ENCODE measurements at regions not wholly inside any gene's neighbourhood (a gene's known extent, or its start where the extent isn't known, plus 50 kb on each side); places are given as distances from the start of the nearest gene placed in this dataset.

GRCh38 chr1:88549536-88549935 lies 134.5 kb upstream of the PKN2 start:
- Histone ChIP-seq H3K4me2 (ENCODE audit: low read depth, low read length) (no peak overlapping the region), H3K4me1 (ENCODE audit: low read length) (no peaks in the 10 kb centered on the region), H3K27me3 (replicated peaks; ENCODE audit: insufficient read depth, low read length) (no peaks in the 10 kb centered on the region), H3K4me3 (ENCODE audit: low read length) (no peak overlapping the region), H4K20me1 (ENCODE audit: insufficient read depth, low read length) (no peaks in the 10 kb centered on the region), H3K9ac (ENCODE audit: low read length) (no peak overlapping the region), H3K9me3 (replicated peaks; ENCODE audit: insufficient read depth, low read length) (no peaks in the 10 kb centered on the region), H3F3A (ENCODE audit: insufficient read depth, low read length) (no peaks in the 10 kb centered on the region), H3K27ac (ENCODE audit: low read length) (no peak overlapping the region), H3K79me2 (ENCODE audit: low read length) (no peaks in the 10 kb centered on the region), H3K36me3 (replicated peaks; ENCODE audit: insufficient read depth, low read length) (no peaks in the 10 kb centered on the region), H2AFZ (ENCODE audit: low read length) (no peak overlapping the region), H3K9me2 (replicated peaks; ENCODE audit: insufficient read depth, low read length) (no peaks in the 10 kb centered on the region)
- TF ChIP-seq CTCF (IDR thresholded peaks at IDR 0.05; ENCODE audit: low read length), result peak; percentile 27
- TF ChIP-seq EZH2 (optimal IDR thresholded peaks at IDR 0.05; ENCODE audit: low read depth, low read length), result no peak
- TF ChIP-seq EZH2phosphoT487 (IDR thresholded peaks at IDR 0.05; ENCODE audit: low read length), result no peak
- peak; percentile 16 for DNase-seq

GRCh38 chr1:88552226-88552625 lies 131.8 kb upstream of the PKN2 start:
- no peaks in the 10 kb centered on the region for H3F3A ChIP-seq (ENCODE audit: insufficient read depth, low read length)
- H3K27me3 ChIP-seq (replicated peaks; ENCODE audit: insufficient read depth, low read length), result no peaks in the 10 kb centered on the region
- H3K79me2 ChIP-seq (ENCODE audit: low read length), result no peaks in the 10 kb centered on the region
- H3K4me2 ChIP-seq (ENCODE audit: low read depth, low read length), result no peak overlapping the region
- no peaks in the 10 kb centered on the region for H4K20me1 ChIP-seq (ENCODE audit: insufficient read depth, low read length)
- H3K4me1 ChIP-seq (ENCODE audit: low read length), result no peaks in the 10 kb centered on the region
- no peak overlapping the region for H3K9ac ChIP-seq (ENCODE audit: low read length)
- no peak overlapping the region for H2AFZ ChIP-seq (ENCODE audit: low read length)
- no peak overlapping the region for H3K27ac ChIP-seq (ENCODE audit: low read length)
- TF ChIP-seq CTCF (IDR thresholded peaks at IDR 0.05; ENCODE audit: low read length), result peak; percentile 32
- no peak for TF ChIP-seq EZH2phosphoT487 (IDR thresholded peaks at IDR 0.05; ENCODE audit: low read length)
- H3K9me3 ChIP-seq (replicated peaks; ENCODE audit: insufficient read depth, low read length), result no peaks in the 10 kb centered on the region
- H3K36me3 ChIP-seq (replicated peaks; ENCODE audit: insufficient read depth, low read length), result no peaks in the 10 kb centered on the region
- DNase-seq, result no peak
- H3K4me3 ChIP-seq (ENCODE audit: low read length), result no peak overlapping the region
- H3K9me2 ChIP-seq (replicated peaks; ENCODE audit: insufficient read depth, low read length), result no peaks in the 10 kb centered on the region

- no peak overlapping the region for H2AFZ ChIP-seq (ENCODE audit: low read length)
- no peaks in the 10 kb centered on the region for H3K36me3 ChIP-seq (replicated peaks; ENCODE audit: insufficient read depth, low read length)
- H3K79me2 ChIP-seq (ENCODE audit: low read length), result no peaks in the 10 kb centered on the region
- no peaks in the 10 kb centered on the region for H3K4me1 ChIP-seq (ENCODE audit: low read length)
- H3K9ac ChIP-seq (ENCODE audit: low read length), result no peak overlapping the region
- no peaks in the 10 kb centered on the region for H3K9me3 ChIP-seq (replicated peaks; ENCODE audit: insufficient read depth, low read length)
- no peaks in the 10 kb centered on the region for H3K9me2 ChIP-seq (replicated peaks; ENCODE audit: insufficient read depth, low read length)
- no peak overlapping the region for H3K4me3 ChIP-seq (ENCODE audit: low read length)
- no peaks in the 10 kb centered on the region for H3K27me3 ChIP-seq (replicated peaks; ENCODE audit: insufficient read depth, low read length)
- H3K4me2 ChIP-seq (ENCODE audit: low read depth, low read length), result no peak overlapping the region
- TF ChIP-seq EZH2phosphoT487 (IDR thresholded peaks at IDR 0.05; ENCODE audit: low read length), result no peak
- no peak for TF ChIP-seq EZH2 (optimal IDR thresholded peaks at IDR 0.05; ENCODE audit: low read depth, low read length)
- TF ChIP-seq CTCF (IDR thresholded peaks at IDR 0.05; ENCODE audit: low read length), result no peak
- H4K20me1 ChIP-seq (ENCODE audit: insufficient read depth, low read length), result no peaks in the 10 kb centered on the region
- no peak for DNase-seq
- H3F3A ChIP-seq (ENCODE audit: insufficient read depth, low read length), result no peaks in the 10 kb centered on the region
- H3K27ac ChIP-seq (ENCODE audit: low read length), result no peak overlapping the region
Measured at GRCh38 chr1:88557014-88557413, 127.1 kb upstream of the PKN2 start.
